ENCODE measurements at regions not wholly inside any gene's neighbourhood (a gene's known extent, or its start where the extent isn't known, plus 50 kb on each side); places are given as distances from the start of the nearest gene placed in this dataset.

GRCh38 chr4:129193357-129194100 lies 97.6 kb downstream of the C4orf33 start:
- no peak for DNase-seq
- no peaks in the 10 kb centered on the region for H3K36me3 ChIP-seq
- no peaks in the 10 kb centered on the region for H3K9me3 ChIP-seq (replicated peaks)
- TF ChIP-seq CTCF (IDR thresholded peaks at IDR 0.05; ENCODE audit: borderline replicate concordance), result no peak
- H3K27me3 ChIP-seq (ENCODE audit: low read depth), result no peaks in the 10 kb centered on the region
- H3K4me1 ChIP-seq, result no peaks in the 10 kb centered on the region
- H3K27ac ChIP-seq (replicated peaks), result no peak overlapping the region
- H3K4me3 ChIP-seq, result no peak overlapping the region
- intact Hi-C loops (cut with micrococcal nuclease), result no loop called here

DNA sequence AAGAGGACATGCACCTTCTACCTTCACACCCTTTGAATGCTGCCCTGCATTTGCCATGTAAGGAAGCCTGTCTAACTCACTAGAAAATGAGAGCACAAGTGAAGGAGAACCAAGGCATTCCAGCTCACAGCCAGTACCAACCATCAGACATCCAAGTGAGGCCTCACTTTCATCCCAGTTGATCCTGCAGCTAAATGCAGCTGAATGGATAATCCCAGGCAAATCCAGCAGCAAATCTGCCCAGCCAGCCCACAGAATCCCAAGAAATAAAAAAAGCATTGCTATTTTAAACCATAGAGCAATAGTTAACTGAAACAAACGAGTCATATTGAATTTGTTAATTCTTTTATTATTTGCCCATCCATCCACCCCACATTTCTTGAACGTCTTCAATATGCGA lies 112.5 kb downstream of the C4orf33 start:
- H3K36me3 ChIP-seq, result no peaks in the 10 kb centered on the region
- H3K9me3 ChIP-seq (replicated peaks), result no peaks in the 10 kb centered on the region
- no peak for TF ChIP-seq CTCF (IDR thresholded peaks at IDR 0.05; ENCODE audit: borderline replicate concordance)
- no peak for DNase-seq
- peaks cover 6% of the 10 kb centered on the region for H3K27me3 ChIP-seq (ENCODE audit: low read depth)
- no peak overlapping the region for H3K4me3 ChIP-seq
- H3K27ac ChIP-seq (replicated peaks), result no peak overlapping the region
- H3K4me1 ChIP-seq, result peaks cover 4% of the 10 kb centered on the region
- intact Hi-C loops (cut with micrococcal nuclease), result no loop called here

DNA sequence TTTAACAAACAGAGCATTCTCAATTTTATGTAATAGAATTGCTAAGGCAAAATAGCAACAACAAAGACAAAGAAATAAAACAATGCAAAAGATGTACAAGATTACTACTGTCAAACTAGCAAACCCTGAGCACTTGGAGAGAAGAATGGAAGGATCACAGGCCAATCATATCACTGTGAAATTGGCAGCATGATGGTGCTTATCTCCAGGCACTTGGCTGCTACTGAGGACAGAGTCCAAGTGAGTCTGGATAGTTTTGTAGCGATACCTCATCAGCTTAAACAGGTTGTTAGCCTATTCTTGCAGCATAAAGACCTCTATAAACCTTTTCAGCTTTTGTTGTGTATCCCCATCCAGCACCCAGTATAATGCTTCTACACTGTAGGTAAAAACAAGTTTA lies 117.7 kb downstream of the C4orf33 start:
- intact Hi-C loops (cut with micrococcal nuclease), result no loop called here
- Histone ChIP-seq H3K36me3 (no peaks in the 10 kb centered on the region), H3K4me1 (peaks cover 11% of the 10 kb centered on the region), H3K9me3 (replicated peaks) (no peaks in the 10 kb centered on the region), H3K27ac (replicated peaks) (no peak overlapping the region), H3K4me3 (no peak overlapping the region), H3K27me3 (ENCODE audit: low read depth) (no peaks in the 10 kb centered on the region)
- no peak for TF ChIP-seq CTCF (IDR thresholded peaks at IDR 0.05; ENCODE audit: borderline replicate concordance)
- no peak for DNase-seq

DNA sequence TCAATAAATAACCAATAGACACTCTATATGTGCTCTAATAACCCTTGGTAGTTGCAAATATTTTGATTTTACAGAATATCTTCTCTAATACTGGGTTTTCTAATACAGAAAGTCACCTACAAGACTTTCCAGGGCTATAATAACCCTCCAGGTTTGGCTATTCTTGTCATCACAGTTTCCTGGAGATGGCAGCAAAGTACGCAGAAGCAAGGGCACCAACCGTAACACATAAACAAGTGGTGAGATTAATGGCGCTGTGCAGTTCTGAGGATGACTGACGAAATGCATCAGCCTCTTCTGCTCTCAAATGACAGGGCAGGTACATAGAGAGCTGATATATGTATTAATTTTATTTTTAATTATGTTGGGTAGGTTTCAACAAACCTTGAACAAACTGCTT lies 122.4 kb downstream of the C4orf33 start:
- no peak overlapping the region for H3K27ac ChIP-seq (replicated peaks)
- peak; percentile 55 for TF ChIP-seq CTCF (IDR thresholded peaks at IDR 0.05; ENCODE audit: borderline replicate concordance)
- intact Hi-C loops (cut with micrococcal nuclease), result no loop called here
- H3K4me3 ChIP-seq, result no peak overlapping the region
- no peaks in the 10 kb centered on the region for H3K36me3 ChIP-seq
- H3K4me1 ChIP-seq, result peaks cover 8% of the 10 kb centered on the region
- DNase-seq, result no peak
- no peaks in the 10 kb centered on the region for H3K27me3 ChIP-seq (ENCODE audit: low read depth)
- H3K9me3 ChIP-seq (replicated peaks), result no peaks in the 10 kb centered on the region

DNA sequence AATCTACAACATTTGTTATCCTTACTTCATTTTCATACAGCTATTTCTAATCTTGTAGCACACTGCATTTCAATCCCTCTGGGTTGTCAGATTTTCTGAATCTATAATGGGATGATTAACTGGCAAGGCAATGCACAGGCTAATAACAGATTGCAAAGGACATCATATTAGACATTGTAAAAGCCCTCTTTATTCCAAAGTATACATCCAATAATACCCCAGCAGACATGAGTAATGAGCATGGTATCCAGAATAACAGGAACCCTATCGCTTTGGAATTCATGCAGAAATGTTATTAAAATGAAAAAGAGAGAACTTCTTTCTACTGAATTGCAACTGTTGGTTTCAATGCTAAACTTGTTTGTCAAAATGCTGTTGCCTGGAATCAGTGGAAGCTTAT lies 122.9 kb downstream of the C4orf33 start:
- no peaks in the 10 kb centered on the region for H3K36me3 ChIP-seq
- DNase-seq, result no peak
- no peaks in the 10 kb centered on the region for H3K27me3 ChIP-seq (ENCODE audit: low read depth)
- H3K27ac ChIP-seq (replicated peaks), result no peak overlapping the region
- H3K4me3 ChIP-seq, result no peak overlapping the region
- no peak for TF ChIP-seq CTCF (IDR thresholded peaks at IDR 0.05; ENCODE audit: borderline replicate concordance)
- intact Hi-C loops (cut with micrococcal nuclease), result no loop called here
- H3K9me3 ChIP-seq (replicated peaks), result no peaks in the 10 kb centered on the region
- peaks cover 3% of the 10 kb centered on the region for H3K4me1 ChIP-seq

All from left ventricle myocardium inferior (tissue), 1 donor.